ENCODE measurements at regions not wholly inside any gene's neighbourhood (a gene's known extent, or its start where the extent isn't known, plus 50 kb on each side); places are given as distances from the start of the nearest gene placed in this dataset.

- no peak overlapping the region for H3K4me3 ChIP-seq (ENCODE audit: low read depth, low read length)
- no peak for TF ChIP-seq CTCF (IDR thresholded peaks at IDR 0.05; ENCODE audit: insufficient read depth, low read length)
- no peak for DNase-seq (ENCODE audit: low read depth)
Measured at GRCh38 chrX:99722094-99722493, 688.0 kb downstream of the PCDH19 start.

- no peak for TF ChIP-seq CTCF (IDR thresholded peaks at IDR 0.05; ENCODE audit: insufficient read depth, low read length)
- H3K4me3 ChIP-seq (ENCODE audit: low read depth, low read length): no peak overlapping the region
- DNase-seq (ENCODE audit: low read depth): no peak
Measured at GRCh38 chrX:99719140-99719539, 690.9 kb downstream of the PCDH19 start.

- no peak for TF ChIP-seq CTCF (IDR thresholded peaks at IDR 0.05; ENCODE audit: insufficient read depth, low read length)
- no peak for DNase-seq (ENCODE audit: low read depth)
- H3K4me3 ChIP-seq (ENCODE audit: low read depth, low read length): no peak overlapping the region
Measured at GRCh38 chrX:99717716-99718115, 692.4 kb downstream of the PCDH19 start.

- no peak overlapping the region for H3K4me3 ChIP-seq (ENCODE audit: low read depth, low read length)
- TF ChIP-seq CTCF (IDR thresholded peaks at IDR 0.05; ENCODE audit: insufficient read depth, low read length): no peak
- DNase-seq (ENCODE audit: low read depth): no peak
Measured at GRCh38 chrX:99705701-99706100, 704.4 kb downstream of the PCDH19 start.

- no peak overlapping the region for H3K4me3 ChIP-seq (ENCODE audit: low read depth, low read length)
- TF ChIP-seq CTCF (IDR thresholded peaks at IDR 0.05; ENCODE audit: insufficient read depth, low read length): no peak
- DNase-seq (ENCODE audit: low read depth): no peak
Measured at GRCh38 chrX:99703473-99703872, 706.6 kb downstream of the PCDH19 start.

GRCh38 chrX:99698451-99698850, 711.6 kb downstream of the PCDH19 start:
- no peak for TF ChIP-seq CTCF (IDR thresholded peaks at IDR 0.05; ENCODE audit: insufficient read depth, low read length)
- no peak for DNase-seq (ENCODE audit: low read depth)
- H3K4me3 ChIP-seq (ENCODE audit: low read depth, low read length): no peak overlapping the region

- TF ChIP-seq CTCF (IDR thresholded peaks at IDR 0.05; ENCODE audit: insufficient read depth, low read length): no peak
- H3K4me3 ChIP-seq (ENCODE audit: low read depth, low read length): no peak overlapping the region
- no peak for DNase-seq (ENCODE audit: low read depth)
Measured at GRCh38 chrX:99663136-99663535, 746.9 kb downstream of the PCDH19 start.
